Activated naive CD8-positive, alpha-beta T cell treated with anti-CD3 and anti-CD28 coated beads, Interleukin-2, amount 10 ng/mL, durations not matched to agents 7 days and 5 days (primary cell): ENCODE measurements at regions not wholly inside any gene's neighbourhood (a gene's known extent, or its start where the extent isn't known, plus 50 kb on each side); places are given as distances from the start of the nearest gene placed in this dataset.

ENCODE experiments used
- ATAC-seq: fragments of 150-1000 bp; cut with Tn5 transposase; one replicate; pipeline ENCODE4 v1.10.0; 2021; ENCODE audit warnings: low read depth, moderate library complexity
- POLR2A ChIA-PET: fragments of 350-600 bp; sonication (Branson Sonifier 250); formaldehyde crosslinking; loops from one replicate; lab custom pipeline; 2021; ENCODE audit warnings: antibody characterized with exemption; lab: Charles Lee
- DNase-seq: peaks from one replicate; pipeline ENCODE4 v3.0.0; 2021
- H3K27ac Mint-ChIP-seq: one replicate; pipeline ENCODE4 v1.8.0; 2022; ENCODE audit warnings: mild to moderate bottlenecking, mixed read lengths
- H3K27me3 Mint-ChIP-seq: one replicate; pipeline ENCODE4 v1.8.0; 2022; ENCODE audit warnings: mild to moderate bottlenecking, moderate library complexity, mixed read lengths
- H3K36me3 Mint-ChIP-seq: one replicate; pipeline ENCODE4 v1.8.0; 2021; ENCODE audit warnings: mild to moderate bottlenecking, mixed read lengths
- H3K4me1 Mint-ChIP-seq: one replicate; pipeline ENCODE4 v1.8.0; 2021; ENCODE audit warnings: mixed read lengths
- H3K4me3 Mint-ChIP-seq: one replicate; pipeline ENCODE4 v1.8.0; 2022; ENCODE audit warnings: mild to moderate bottlenecking, moderate library complexity, mixed read lengths
- H3K9me3 Mint-ChIP-seq: one replicate; pipeline ENCODE4 v1.8.0; 2021; ENCODE audit warnings: mixed read lengths

DNA sequence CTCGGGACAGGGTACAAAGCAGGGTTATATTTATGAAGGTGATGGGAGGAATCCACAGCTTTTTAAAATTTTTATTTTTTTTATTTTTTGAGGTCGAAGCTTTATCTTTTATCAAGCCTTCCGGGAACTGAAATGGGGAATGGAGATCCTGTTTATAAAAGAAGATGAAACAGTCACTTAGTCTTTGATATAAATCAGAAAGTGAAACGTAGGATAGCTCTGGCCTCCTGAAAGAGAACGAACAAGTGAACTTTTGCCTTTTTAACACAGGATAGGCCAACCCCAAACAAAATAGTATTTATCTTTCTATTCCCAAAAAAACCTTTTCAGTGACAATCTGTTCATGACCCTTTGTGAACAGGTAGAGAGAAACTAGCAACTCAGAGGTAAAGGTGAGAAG, 634.0 kb upstream of the LMCD1 start:
- Mint-ChIP-seq H3K36me3 (no peaks in the 10 kb centered on the region), H3K9me3 (peaks cover 1% of the 10 kb centered on the region), H3K27ac (no peak overlapping the region), H3K4me1 (no peaks in the 10 kb centered on the region), H3K27me3 (no peaks in the 10 kb centered on the region), H3K4me3 (no peak overlapping the region)
- DNase-seq (no peak), ATAC-seq (no peak)
- POLR2A ChIA-PET: no interaction called here

DNA sequence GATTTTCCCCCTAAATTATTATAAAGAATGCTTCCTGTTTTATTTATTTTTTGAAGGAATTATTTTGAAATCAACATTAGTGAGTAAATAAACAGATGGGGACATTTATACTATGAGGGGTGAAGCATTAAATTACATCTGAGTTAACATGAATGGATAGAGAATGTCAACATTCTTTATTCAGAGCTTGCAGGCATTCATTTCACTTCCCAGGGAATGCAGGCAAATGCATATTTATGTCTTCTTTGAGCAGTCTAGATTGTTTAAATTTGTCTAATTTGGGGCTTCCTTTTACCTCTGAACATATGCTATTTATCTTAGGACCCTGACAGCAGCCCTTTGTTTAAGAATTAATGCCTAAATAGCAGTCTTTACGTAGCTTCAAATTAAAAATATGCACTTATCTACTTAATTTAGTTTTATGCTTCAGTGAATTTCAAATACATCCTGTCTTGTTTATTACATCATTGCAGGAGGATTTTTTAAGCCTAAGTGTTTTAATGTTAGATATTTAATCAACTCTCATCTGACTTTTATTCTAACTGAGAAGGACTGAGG, 630.5 kb upstream of the LMCD1 start:
- H3K27ac Mint-ChIP-seq: no peak overlapping the region
- no peaks in the 10 kb centered on the region for H3K27me3 Mint-ChIP-seq
- H3K4me1 Mint-ChIP-seq: no peaks in the 10 kb centered on the region
- DNase-seq: no peak
- H3K9me3 Mint-ChIP-seq: peaks cover 1% of the 10 kb centered on the region
- H3K4me3 Mint-ChIP-seq: no peak overlapping the region
- POLR2A ChIA-PET: no interaction called here
- no peaks in the 10 kb centered on the region for H3K36me3 Mint-ChIP-seq
- no peak for ATAC-seq

DNA sequence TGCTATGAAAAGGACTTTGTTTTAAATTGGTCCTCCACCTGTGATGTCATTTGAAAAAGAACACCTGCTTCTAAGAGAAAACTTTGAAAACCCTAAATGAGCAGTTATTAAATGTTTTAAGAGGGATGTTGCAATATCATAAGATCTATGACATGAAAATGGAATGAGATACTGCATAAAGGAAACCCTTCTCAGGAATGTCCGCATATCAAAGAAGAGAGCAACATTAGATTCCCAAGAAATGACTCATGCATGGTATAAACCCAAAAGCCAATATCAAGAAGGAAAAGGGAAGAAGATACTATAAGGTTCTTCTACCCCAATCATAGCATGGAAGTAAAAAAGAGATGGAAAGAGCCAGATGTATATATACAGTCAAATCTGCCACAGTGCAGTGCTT, 627.5 kb upstream of the LMCD1 start:
- peaks cover 3% of the 10 kb centered on the region for H3K9me3 Mint-ChIP-seq
- no peak overlapping the region for H3K27ac Mint-ChIP-seq
- no peak overlapping the region for H3K4me3 Mint-ChIP-seq
- no peaks in the 10 kb centered on the region for H3K27me3 Mint-ChIP-seq
- H3K4me1 Mint-ChIP-seq: peaks cover 11% of the 10 kb centered on the region
- H3K36me3 Mint-ChIP-seq: no peaks in the 10 kb centered on the region
- POLR2A ChIA-PET: no interaction called here
- DNase-seq (no peak), ATAC-seq (no peak)

DNA sequence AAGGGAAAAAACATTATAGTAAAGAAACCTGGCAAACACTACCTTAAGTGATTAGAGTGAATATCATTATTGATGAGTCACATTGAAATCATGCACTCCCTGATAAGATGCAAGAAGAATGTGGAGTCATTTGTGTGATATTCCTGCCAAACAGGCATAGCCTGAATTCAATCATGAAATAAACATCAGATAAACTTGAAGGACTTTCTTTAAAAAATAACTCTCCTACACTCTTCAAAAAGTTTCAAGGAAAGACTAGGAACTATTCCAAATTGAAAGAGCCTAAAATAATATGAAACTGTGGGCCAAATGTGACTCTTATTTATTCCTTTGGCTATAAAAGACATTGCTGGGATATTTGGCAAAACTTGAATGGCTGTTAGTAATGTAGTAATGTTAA, 625.7 kb upstream of the LMCD1 start:
- Mint-ChIP-seq H3K9me3 (peaks cover 1% of the 10 kb centered on the region), H3K27me3 (no peaks in the 10 kb centered on the region), H3K4me1 (peaks cover 13% of the 10 kb centered on the region), H3K36me3 (no peaks in the 10 kb centered on the region), H3K4me3 (no peak overlapping the region), H3K27ac (no peak overlapping the region)
- ATAC-seq (no peak), DNase-seq (no peak)
- POLR2A ChIA-PET: no interaction called here

DNA sequence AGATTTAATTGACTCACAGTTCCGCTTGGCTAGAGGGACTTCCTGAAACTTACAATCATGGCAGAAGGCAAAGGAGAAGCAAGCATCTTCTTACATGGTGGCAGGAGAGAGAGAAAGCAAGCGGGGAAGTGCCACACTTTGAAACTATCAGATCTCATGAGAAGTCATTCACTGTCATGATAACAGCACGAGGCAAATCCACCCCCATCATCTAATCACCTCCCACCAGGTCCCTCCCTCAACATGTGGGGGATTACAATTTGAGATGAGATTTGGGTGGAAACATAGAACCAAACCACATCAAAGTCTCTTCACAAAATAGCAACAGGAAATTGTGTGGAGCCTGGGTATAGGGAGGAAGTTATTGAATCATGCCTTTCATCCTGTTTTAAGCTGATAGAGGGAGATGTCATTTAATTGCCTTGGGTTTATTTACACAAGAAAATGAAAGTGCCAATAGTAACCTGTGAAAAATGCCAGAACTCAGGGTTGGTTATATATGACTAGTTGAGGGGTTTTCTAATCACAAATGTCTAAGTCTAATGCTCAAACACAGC, 624.8 kb upstream of the LMCD1 start:
- peak; percentile 88 for ATAC-seq
- H3K4me1 Mint-ChIP-seq: peaks cover 13% of the 10 kb centered on the region
- H3K9me3 Mint-ChIP-seq: peaks cover 4% of the 10 kb centered on the region
- POLR2A ChIA-PET: no interaction called here
- H3K36me3 Mint-ChIP-seq: no peaks in the 10 kb centered on the region
- H3K4me3 Mint-ChIP-seq: peak overlapping the region; percentile 62
- peak overlapping the region; percentile 85 for H3K27ac Mint-ChIP-seq
- no peaks in the 10 kb centered on the region for H3K27me3 Mint-ChIP-seq
- DNase-seq: no peak

DNA sequence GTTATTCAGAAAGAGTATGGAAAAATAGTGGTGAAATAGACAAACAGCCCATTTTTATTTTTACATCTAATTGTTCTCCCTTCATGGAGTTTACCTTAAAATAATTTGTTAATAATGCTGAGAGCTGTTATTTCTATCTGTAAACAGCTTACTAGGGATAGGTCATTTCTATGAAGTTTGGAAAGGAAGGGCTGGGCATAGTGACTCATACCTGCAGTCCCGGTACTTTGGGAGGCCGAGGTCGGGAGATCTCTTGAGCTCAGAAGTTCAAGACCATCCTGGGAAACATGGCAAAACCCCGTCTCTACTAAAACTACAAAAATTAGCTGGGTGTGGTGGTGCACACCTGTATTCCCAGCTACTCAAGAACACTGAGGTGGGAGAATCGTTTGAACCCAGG, 624.3 kb upstream of the LMCD1 start:
- H3K9me3 Mint-ChIP-seq: peaks cover 4% of the 10 kb centered on the region
- POLR2A ChIA-PET: no interaction called here
- peaks cover 17% of the 10 kb centered on the region for H3K4me1 Mint-ChIP-seq
- no peaks in the 10 kb centered on the region for H3K36me3 Mint-ChIP-seq
- peak overlapping the region; percentile 85 for H3K27ac Mint-ChIP-seq
- ATAC-seq (no peak), DNase-seq (no peak)
- H3K4me3 Mint-ChIP-seq: peak overlapping the region; percentile 62
- no peaks in the 10 kb centered on the region for H3K27me3 Mint-ChIP-seq

DNA sequence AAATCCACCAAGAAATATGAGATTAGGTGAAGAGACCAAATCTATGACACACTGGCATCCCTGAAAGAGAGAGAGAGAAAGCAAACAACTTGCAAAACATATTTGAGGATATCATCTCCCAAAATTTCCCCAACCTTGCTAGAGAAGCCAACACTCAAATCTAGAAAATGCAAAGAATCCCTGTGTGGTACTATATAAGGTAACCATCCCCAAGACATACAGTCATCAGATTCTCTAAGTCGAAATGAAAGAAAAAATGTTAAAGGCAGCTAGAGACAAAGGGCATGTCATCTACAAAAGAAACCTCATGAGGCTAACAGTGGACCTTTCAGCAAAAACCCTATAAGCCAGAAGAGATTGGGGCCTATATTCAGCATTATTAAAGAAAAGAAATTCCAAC, 622.1 kb upstream of the LMCD1 start:
- Mint-ChIP-seq H3K27ac (no peak overlapping the region), H3K4me3 (no peak overlapping the region), H3K36me3 (no peaks in the 10 kb centered on the region), H3K27me3 (no peaks in the 10 kb centered on the region), H3K9me3 (peaks cover 10% of the 10 kb centered on the region), H3K4me1 (peaks cover 19% of the 10 kb centered on the region)
- no peak for ATAC-seq
- DNase-seq: no peak
- POLR2A ChIA-PET: no interaction called here

DNA sequence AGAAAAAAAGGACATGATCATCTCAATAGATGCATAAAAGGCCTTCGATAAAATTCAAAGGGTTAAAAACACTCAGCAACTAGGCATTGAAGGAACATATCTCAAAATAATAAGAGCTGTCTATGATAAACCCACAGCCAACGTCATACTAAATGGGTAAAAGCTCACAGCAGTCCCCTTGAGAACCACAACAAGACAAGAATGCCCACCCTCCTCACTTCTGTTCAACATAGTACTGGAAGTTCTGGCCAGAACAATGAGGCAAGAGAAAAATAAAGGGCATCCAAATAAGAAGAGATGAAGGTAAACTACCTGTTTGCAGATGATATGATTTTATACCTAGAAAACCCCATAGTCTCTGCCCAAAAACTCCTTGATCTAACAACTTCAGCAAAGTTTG, 619.7 kb upstream of the LMCD1 start:
- H3K27ac Mint-ChIP-seq: no peak overlapping the region
- peak overlapping the region; percentile 4 for H3K4me3 Mint-ChIP-seq
- H3K27me3 Mint-ChIP-seq: no peaks in the 10 kb centered on the region
- POLR2A ChIA-PET: no interaction called here
- peaks cover 13% of the 10 kb centered on the region for H3K4me1 Mint-ChIP-seq
- peaks cover 9% of the 10 kb centered on the region for H3K9me3 Mint-ChIP-seq
- ATAC-seq (no peak), DNase-seq (no peak)
- H3K36me3 Mint-ChIP-seq: no peaks in the 10 kb centered on the region

DNA sequence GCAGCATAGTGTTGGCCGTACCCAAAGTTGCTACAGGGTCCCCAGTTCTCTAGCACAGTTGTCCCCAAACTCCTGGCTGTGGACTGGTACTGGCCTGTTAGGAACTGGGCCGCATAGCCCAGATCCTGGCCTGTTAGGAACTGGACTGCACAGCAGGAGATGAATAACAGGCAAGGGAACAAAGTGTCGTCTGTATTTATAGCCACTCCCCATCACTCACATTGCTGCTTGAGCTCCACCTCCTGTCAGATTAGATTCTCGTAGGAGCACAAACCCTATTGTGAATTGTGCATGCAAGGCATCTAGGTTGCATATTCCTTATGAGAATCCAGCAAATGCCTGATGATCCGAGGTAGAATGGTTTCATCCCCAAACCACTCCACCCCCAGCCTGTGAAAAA, 604.0 kb upstream of the LMCD1 start:
- POLR2A ChIA-PET: no interaction called here
- Mint-ChIP-seq H3K27me3 (no peaks in the 10 kb centered on the region), H3K36me3 (no peaks in the 10 kb centered on the region), H3K9me3 (peaks cover 3% of the 10 kb centered on the region), H3K27ac (no peak overlapping the region), H3K4me3 (no peak overlapping the region), H3K4me1 (no peaks in the 10 kb centered on the region)
- ATAC-seq (no peak), DNase-seq (no peak)

DNA sequence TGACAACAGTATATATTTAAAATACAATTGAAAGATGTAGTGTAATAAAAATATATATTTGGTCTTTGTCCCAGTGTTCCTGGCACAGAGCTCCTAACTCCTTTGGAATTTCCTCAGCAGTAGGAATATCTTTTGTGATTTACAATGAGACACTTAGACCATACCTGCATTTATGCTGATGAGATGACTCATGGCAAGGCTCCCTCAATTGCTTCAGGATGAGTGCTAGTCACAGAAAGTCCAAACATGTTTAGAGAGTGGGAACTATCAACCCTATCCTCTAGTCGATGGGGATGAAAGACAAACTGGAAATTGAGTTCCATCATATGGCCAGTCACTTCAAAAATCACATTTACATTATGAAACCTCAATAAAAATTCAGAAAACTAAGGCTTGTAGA, 588.3 kb upstream of the LMCD1 start:
- ATAC-seq (no peak), DNase-seq (no peak)
- Mint-ChIP-seq H3K27me3 (no peaks in the 10 kb centered on the region), H3K4me3 (no peak overlapping the region), H3K4me1 (peaks cover 3% of the 10 kb centered on the region), H3K9me3 (peaks cover 2% of the 10 kb centered on the region), H3K36me3 (no peaks in the 10 kb centered on the region), H3K27ac (no peak overlapping the region)
- POLR2A ChIA-PET: no interaction called here

DNA sequence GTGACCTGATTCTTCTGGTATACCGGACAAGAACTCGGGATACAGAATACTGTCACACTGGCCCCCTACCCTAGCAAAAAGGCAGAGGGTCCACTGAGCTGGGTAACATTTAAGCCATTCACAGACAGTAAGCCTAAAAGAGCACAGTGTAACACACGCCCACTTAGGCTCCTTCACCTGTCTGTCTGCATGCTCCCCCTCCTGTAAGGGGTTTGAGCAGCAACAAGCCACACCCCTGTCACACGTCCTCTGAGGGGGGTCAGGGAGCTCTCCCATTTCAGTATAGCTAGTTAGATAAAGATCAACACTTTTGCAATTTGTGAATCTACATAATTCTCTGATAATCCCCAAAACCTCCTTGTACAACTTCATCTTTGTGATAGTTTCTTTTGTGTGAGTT, 586.3 kb upstream of the LMCD1 start:
- DNase-seq: no peak
- H3K4me1 Mint-ChIP-seq: peaks cover 3% of the 10 kb centered on the region
- H3K36me3 Mint-ChIP-seq: no peaks in the 10 kb centered on the region
- H3K4me3 Mint-ChIP-seq: no peak overlapping the region
- no peaks in the 10 kb centered on the region for H3K27me3 Mint-ChIP-seq
- H3K27ac Mint-ChIP-seq: no peak overlapping the region
- peaks cover 2% of the 10 kb centered on the region for H3K9me3 Mint-ChIP-seq
- ATAC-seq: no peak
- POLR2A ChIA-PET: no interaction called here

DNA sequence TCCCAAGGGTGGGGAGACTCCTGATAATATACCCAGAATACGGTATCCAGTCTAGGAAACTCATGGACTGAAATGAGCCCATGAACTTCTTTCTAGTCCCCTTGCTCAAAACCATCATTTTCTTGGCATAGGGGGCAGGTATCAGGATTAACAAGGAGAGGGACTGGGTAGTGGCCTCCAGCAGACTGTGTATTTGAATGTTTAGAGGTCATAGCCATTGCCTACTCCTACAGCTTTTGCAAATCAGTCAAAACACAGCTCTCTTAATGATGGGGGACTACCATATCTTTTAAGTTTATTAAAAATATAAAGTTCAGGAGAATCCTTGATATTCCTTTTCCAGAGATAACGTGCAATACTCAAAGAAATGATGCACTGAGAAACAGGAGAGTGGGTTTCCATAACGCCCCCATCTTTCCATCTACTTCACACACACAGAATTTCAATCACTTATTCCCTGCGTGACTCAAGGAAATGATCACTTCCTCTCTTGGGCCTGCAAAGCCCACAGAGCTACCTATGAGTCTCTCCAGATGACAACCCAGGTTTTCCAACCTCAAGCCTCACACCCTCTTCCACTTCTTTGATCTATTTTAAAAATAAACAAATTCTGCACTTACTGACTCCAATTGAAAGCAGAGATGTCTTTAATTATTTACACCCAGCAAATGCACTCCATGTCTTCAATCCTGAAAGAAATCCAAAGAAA, 584.0 kb upstream of the LMCD1 start:
- H3K27me3 Mint-ChIP-seq: no peaks in the 10 kb centered on the region
- no peak overlapping the region for H3K4me3 Mint-ChIP-seq
- H3K4me1 Mint-ChIP-seq: peaks cover 3% of the 10 kb centered on the region
- DNase-seq: no peak
- no peaks in the 10 kb centered on the region for H3K36me3 Mint-ChIP-seq
- H3K27ac Mint-ChIP-seq: no peak overlapping the region
- no peak for ATAC-seq
- peaks cover 2% of the 10 kb centered on the region for H3K9me3 Mint-ChIP-seq
- POLR2A ChIA-PET: no interaction called here

DNA sequence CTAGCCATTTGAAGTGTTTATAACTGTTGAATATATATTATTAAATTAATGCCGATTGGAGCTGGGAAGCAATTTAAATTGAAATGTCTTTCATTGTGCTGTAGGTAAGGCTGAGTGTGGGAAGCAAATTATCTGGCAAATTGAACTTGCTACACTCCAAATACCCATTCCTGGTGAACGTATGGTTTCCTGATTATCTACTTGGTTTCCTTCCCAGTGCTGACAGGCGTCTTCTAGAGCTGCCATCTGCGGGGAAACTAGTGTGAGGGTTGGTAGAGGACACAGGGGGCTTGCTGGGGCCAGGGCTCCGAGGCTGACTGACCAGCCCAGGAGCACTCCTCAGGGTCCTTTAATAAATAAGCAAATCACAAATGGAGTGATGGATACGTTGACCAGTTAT, 581.4 kb upstream of the LMCD1 start:
- ATAC-seq (no peak), DNase-seq (no peak)
- H3K4me3 Mint-ChIP-seq: no peak overlapping the region
- POLR2A ChIA-PET: no interaction called here
- no peak overlapping the region for H3K27ac Mint-ChIP-seq
- H3K27me3 Mint-ChIP-seq: no peaks in the 10 kb centered on the region
- H3K9me3 Mint-ChIP-seq: peaks cover 2% of the 10 kb centered on the region
- H3K4me1 Mint-ChIP-seq: peaks cover 3% of the 10 kb centered on the region
- no peaks in the 10 kb centered on the region for H3K36me3 Mint-ChIP-seq

DNA sequence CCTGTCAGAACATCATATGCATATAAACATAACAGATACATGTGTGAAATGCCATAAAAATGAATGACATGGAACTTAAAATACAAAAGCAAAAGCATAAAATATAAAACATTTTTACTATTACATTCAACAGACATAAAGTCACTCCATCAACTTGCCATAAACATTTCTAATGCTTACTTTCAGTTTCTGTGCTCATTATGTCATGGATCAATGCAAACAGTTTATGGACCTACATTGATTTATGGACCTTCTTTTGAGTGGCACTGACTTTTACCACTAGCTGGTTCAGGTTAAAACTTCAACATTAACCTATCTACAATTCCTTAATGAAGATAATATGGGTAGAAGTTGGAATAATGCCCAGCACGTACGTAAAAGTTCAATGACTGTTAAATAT, 577.4 kb upstream of the LMCD1 start:
- H3K36me3 Mint-ChIP-seq: no peaks in the 10 kb centered on the region

More for the DNA sequence above, 577.4 kb upstream of the LMCD1 start:
- no peaks in the 10 kb centered on the region for H3K27me3 Mint-ChIP-seq
- no peaks in the 10 kb centered on the region for H3K9me3 Mint-ChIP-seq
- H3K27ac Mint-ChIP-seq: no peak overlapping the region
- POLR2A ChIA-PET: no interaction called here
- no peak for ATAC-seq
- no peak overlapping the region for H3K4me3 Mint-ChIP-seq
- no peak for DNase-seq
- H3K4me1 Mint-ChIP-seq: no peaks in the 10 kb centered on the region
